Activated CD4-positive, CD25-positive, alpha-beta regulatory T cell treated with anti-CD3 and anti-CD28 coated beads, Interleukin-2, amount 50 U/mL, for 72 hours (primary cell): ENCODE measurements at regions not wholly inside any gene's neighbourhood (a gene's known extent, or its start where the extent isn't known, plus 50 kb on each side); places are given as distances from the start of the nearest gene placed in this dataset.

Experiments used
- DNase-seq: peaks from one replicate; pipeline ENCODE4 v3.0.0; 2021

- DNase-seq, result no peak
Measured at GRCh38 chr16:51710905-51711563, 560.0 kb upstream of the SALL1 start.

GRCh38 chr16:51710186-51710585 is 559.1 kb upstream of the SALL1 start:
- no peak for DNase-seq

GRCh38 chr16:51708861-51709260 is 557.8 kb upstream of the SALL1 start:
- no peak for DNase-seq

- DNase-seq, result no peak
Measured at GRCh38 chr16:51707666-51708065, 556.6 kb upstream of the SALL1 start.

GRCh38 chr16:51705142-51705541 is 554.1 kb upstream of the SALL1 start:
- no peak for DNase-seq

GRCh38 chr16:51701025-51701424 is 550.0 kb upstream of the SALL1 start:
- no peak for DNase-seq

- no peak for DNase-seq
Measured at GRCh38 chr16:51699686-51700396, 548.8 kb upstream of the SALL1 start.

- no peak for DNase-seq
Measured at GRCh38 chr16:51698647-51699046, 547.6 kb upstream of the SALL1 start.

GRCh38 chr16:51697454-51697853 is 546.4 kb upstream of the SALL1 start:
- no peak for DNase-seq

GRCh38 chr16:51696376-51696775 is 545.3 kb upstream of the SALL1 start:
- DNase-seq, result no peak

- DNase-seq, result no peak
Measured at GRCh38 chr16:51691109-51691508, 540.0 kb upstream of the SALL1 start.

GRCh38 chr16:51685498-51685897 is 534.4 kb upstream of the SALL1 start:
- DNase-seq, result no peak

GRCh38 chr16:51683882-51684281 is 532.8 kb upstream of the SALL1 start:
- no peak for DNase-seq

GRCh38 chr16:51682905-51683304 is 531.8 kb upstream of the SALL1 start:
- DNase-seq, result no peak

- DNase-seq, result no peak
Measured at GRCh38 chr16:51674615-51675014, 523.5 kb upstream of the SALL1 start.

GRCh38 chr16:51670527-51670926 is 519.5 kb upstream of the SALL1 start:
- DNase-seq, result no peak

- DNase-seq, result no peak
Measured at GRCh38 chr16:51666821-51667220, 515.8 kb upstream of the SALL1 start.

- no peak for DNase-seq
Measured at GRCh38 chr16:51666074-51666473, 515.0 kb upstream of the SALL1 start.

- DNase-seq, result no peak
Measured at GRCh38 chr16:51665436-51665998, 514.4 kb upstream of the SALL1 start.

GRCh38 chr16:51658531-51658930 is 507.5 kb upstream of the SALL1 start:
- DNase-seq, result no peak

GRCh38 chr16:51657848-51658247 is 506.8 kb upstream of the SALL1 start:
- no peak for DNase-seq

- DNase-seq, result no peak
Measured at GRCh38 chr16:51655249-51655648, 504.2 kb upstream of the SALL1 start.

- DNase-seq, result no peak
Measured at GRCh38 chr16:51651061-51651466, 500.0 kb upstream of the SALL1 start.

GRCh38 chr16:51649631-51650030 is 498.6 kb upstream of the SALL1 start:
- no peak for DNase-seq

GRCh38 chr16:51648526-51648925 is 497.5 kb upstream of the SALL1 start:
- DNase-seq, result no peak
